OCI-LY1 (cell line): ENCODE measurements at regions not wholly inside any gene's neighbourhood (a gene's known extent, or its start where the extent isn't known, plus 50 kb on each side); places are given as distances from the start of the nearest gene placed in this dataset.

Experiments used
- H2AFZ ChIP-seq: fragments of 200-600 bp; sonication (generic), shearing (Covaris generic); 2 replicates; pipeline ENCODE4 v1.6.0; 2014; ENCODE audit warnings: antibody characterized with exemption, mild to moderate bottlenecking, low read length
- H3F3A ChIP-seq: fragments of 200-600 bp; sonication (generic), shearing (Covaris generic); 2 replicates; pipeline ENCODE4 v1.6.0; 2014; ENCODE audit warnings: mild to moderate bottlenecking, antibody characterized with exemption, low read length, moderate library complexity; ENCODE audit not compliant: insufficient read depth
- H3K27ac ChIP-seq: fragments of 200-600 bp; sonication (generic); 2 replicates; pipeline ENCODE4 v1.5.1; 2014; ENCODE audit warnings: low read length, mixed run types, mild to moderate bottlenecking, low read depth; ENCODE audit not compliant: poor library complexity, severe bottlenecking
- H3K27me3 ChIP-seq: fragments of 200-600 bp; sonication (generic); 2 replicates; pipeline ENCODE4 v1.6.0; 2014; ENCODE audit warnings: antibody characterized with exemption, mild to moderate bottlenecking, low read length, moderate library complexity; ENCODE audit not compliant: insufficient read depth
- H3K36me3 ChIP-seq: fragments of 200-600 bp; sonication (generic); 2 replicates; pipeline ENCODE4 v1.6.1; 2014; ENCODE audit warnings: mild to moderate bottlenecking, antibody characterized with exemption, low read length, moderate library complexity, mixed read lengths; ENCODE audit not compliant: insufficient read depth
- H3K4me1 ChIP-seq: fragments of 200-600 bp; sonication (generic); 2 replicates; pipeline ENCODE4 v1.5.1; 2014; ENCODE audit warnings: mild to moderate bottlenecking, low read length, moderate library complexity; ENCODE audit not compliant: insufficient read depth, severe bottlenecking
- H3K4me2 ChIP-seq: fragments of 200-600 bp; sonication (generic), shearing (Covaris generic); 2 replicates; pipeline ENCODE4 v1.6.1; 2014; ENCODE audit warnings: low read length
- H3K4me3 ChIP-seq: fragments of 200-600 bp; sonication (generic); 2 replicates; pipeline ENCODE4 v1.5.1; 2014; ENCODE audit warnings: low read length, low read depth, mild to moderate bottlenecking, mixed read lengths; ENCODE audit not compliant: poor library complexity, severe bottlenecking
- H3K79me2 ChIP-seq: fragments of 200-600 bp; shearing (Covaris generic); 2 replicates; pipeline ENCODE4 v1.6.1; 2016; ENCODE audit warnings: mixed run types, low read length, mixed read lengths; ENCODE audit not compliant: insufficient read depth
- H3K9ac ChIP-seq: fragments of 200-600 bp; sonication (generic), shearing (Covaris generic); 2 replicates; pipeline ENCODE4 v1.6.1; 2014; ENCODE audit warnings: mild to moderate bottlenecking, low read length, mixed read lengths
- H3K9me2 ChIP-seq: fragments of 200-600 bp; sonication (generic), shearing (Covaris generic); 2 replicates; pipeline ENCODE4 v1.6.1; 2014; ENCODE audit warnings: low read depth, mild to moderate bottlenecking, low read length, mixed read lengths
- H3K9me3 ChIP-seq: fragments of 200-600 bp; shearing (Covaris generic); 2 replicates; pipeline ENCODE4 v1.6.1; 2014; ENCODE audit warnings: low read length, mixed read lengths
- H4K20me1 ChIP-seq: fragments of 200-600 bp; sonication (generic), shearing (Covaris generic); 2 replicates; pipeline ENCODE4 v1.6.0; 2016; ENCODE audit warnings: mild to moderate bottlenecking, low read length; ENCODE audit not compliant: insufficient read depth
- CTCF ChIP-seq: fragments of 200-600 bp; sonication (generic), shearing (Covaris generic); IDR thresholded peaks from 2 replicates; pipeline ENCODE4 v1.5.1; 2017; ENCODE audit warnings: mild to moderate bottlenecking, antibody characterized with exemption, low read length, moderate library complexity, mixed read lengths
- EZH2 ChIP-seq: fragments of 200-600 bp; sonication (generic), shearing (Covaris generic); IDR thresholded peaks from 2 replicates; pipeline ENCODE4 v1.8.0; 2017; ENCODE audit warnings: borderline replicate concordance, mixed run types, mild to moderate bottlenecking, antibody characterized with exemption, low read length, moderate library complexity, mixed read lengths

GRCh38 chr13:79810018-79810417 is 329.1 kb downstream of the NDFIP2 start:
- H2AFZ ChIP-seq, result no peak overlapping the region
- no peak overlapping the region for H3K4me3 ChIP-seq
- H3K36me3 ChIP-seq, result no peaks in the 10 kb centered on the region
- H3K9me2 ChIP-seq, result no peaks in the 10 kb centered on the region
- TF ChIP-seq CTCF (no peak), EZH2 (no peak)
- peaks cover 6% of the 10 kb centered on the region for H3K4me1 ChIP-seq
- no peak overlapping the region for H3K4me2 ChIP-seq
- H3F3A ChIP-seq, result no peaks in the 10 kb centered on the region
- H3K9ac ChIP-seq, result no peak overlapping the region
- no peaks in the 10 kb centered on the region for H3K27me3 ChIP-seq
- no peaks in the 10 kb centered on the region for H3K79me2 ChIP-seq
- H3K9me3 ChIP-seq, result no peaks in the 10 kb centered on the region
- H3K27ac ChIP-seq, result no peak overlapping the region
- no peaks in the 10 kb centered on the region for H4K20me1 ChIP-seq

GRCh38 chr13:79808475-79808874 is 327.5 kb downstream of the NDFIP2 start:
- no peaks in the 10 kb centered on the region for H3K36me3 ChIP-seq
- peaks cover 6% of the 10 kb centered on the region for H3K4me1 ChIP-seq
- no peaks in the 10 kb centered on the region for H3K9me3 ChIP-seq

GRCh38 chr13:79807554-79807953 is 326.6 kb downstream of the NDFIP2 start:
- no peaks in the 10 kb centered on the region for H3K9me2 ChIP-seq
- peaks cover 1% of the 10 kb centered on the region for H3K4me1 ChIP-seq
- H3K27ac ChIP-seq, result no peak overlapping the region
- no peak overlapping the region for H3K4me3 ChIP-seq
- H4K20me1 ChIP-seq, result no peaks in the 10 kb centered on the region
- H2AFZ ChIP-seq, result no peak overlapping the region
- no peaks in the 10 kb centered on the region for H3K9me3 ChIP-seq
- H3K36me3 ChIP-seq, result no peaks in the 10 kb centered on the region
- no peak overlapping the region for H3K9ac ChIP-seq
- no peaks in the 10 kb centered on the region for H3K27me3 ChIP-seq
- TF ChIP-seq EZH2, result no peak
- TF ChIP-seq CTCF, result no peak
- H3K79me2 ChIP-seq, result no peaks in the 10 kb centered on the region
- H3K4me2 ChIP-seq, result no peak overlapping the region
- H3F3A ChIP-seq, result no peaks in the 10 kb centered on the region

More at GRCh38 chr13:79808475-79808874, 327.5 kb downstream of the NDFIP2 start:
- Histone ChIP-seq H2AFZ (no peak overlapping the region), H3K27ac (no peak overlapping the region), H3K27me3 (no peaks in the 10 kb centered on the region), H3F3A (no peaks in the 10 kb centered on the region), H3K9me2 (no peaks in the 10 kb centered on the region), H3K4me3 (no peak overlapping the region), H3K79me2 (no peaks in the 10 kb centered on the region), H4K20me1 (no peaks in the 10 kb centered on the region), H3K4me2 (no peak overlapping the region), H3K9ac (no peak overlapping the region)
- TF ChIP-seq CTCF (no peak), EZH2 (no peak)
